ENCODE measurements at regions not wholly inside any gene's neighbourhood (a gene's known extent, or its start where the extent isn't known, plus 50 kb on each side); places are given as distances from the start of the nearest gene placed in this dataset.

DNA sequence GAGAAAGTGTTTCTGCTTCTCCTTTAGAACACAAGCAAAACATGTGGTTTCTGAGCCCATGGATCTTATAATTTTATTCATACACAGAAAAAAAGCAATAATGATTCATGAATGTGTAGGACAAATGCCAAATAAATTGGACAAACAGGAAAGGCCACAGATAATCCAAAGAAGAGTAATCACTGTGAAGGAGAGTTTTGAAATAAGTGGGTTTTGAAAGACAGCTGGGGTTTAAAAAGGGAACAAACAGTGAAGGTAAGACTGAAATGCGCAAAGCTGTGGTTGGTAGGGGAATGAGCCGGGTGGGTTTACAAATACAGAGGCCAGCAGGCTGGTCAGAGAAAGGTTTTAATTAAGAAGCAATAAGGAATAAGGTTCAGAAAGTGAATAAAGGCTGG is 50.0 kb upstream of the MBOAT2 start:
- Histone ChIP-seq H3K4me2 (ENCODE audit: insufficient read depth, low read length) (no peak overlapping the region), H3K9ac (replicated peaks; ENCODE audit: extremely low read depth, insufficient read depth, low read length) (no peak overlapping the region), H3K9me1 (replicated peaks; ENCODE audit: control insufficient read depth, extremely low read depth, insufficient read depth, low read length) (no peaks in the 10 kb centered on the region), H3K9me3 (replicated peaks; ENCODE audit: control insufficient read depth, insufficient read depth, low read length) (no peaks in the 10 kb centered on the region), H3K4me3 (replicated peaks in 1 of 3; ENCODE audit: insufficient read depth in 1 of 3, low read depth in 1 of 3, low read length in 3 of 3) (no peak overlapping the region), H3K27ac (ENCODE audit: insufficient read depth, low read depth, low read length) (no peak overlapping the region), H4K20me1 (replicated peaks; ENCODE audit: control insufficient read depth, extremely low read depth, insufficient read depth, low read length) (no peaks in the 10 kb centered on the region), H2AFZ (ENCODE audit: low read depth, low read length) (no peak overlapping the region), H3K4me1 (ENCODE audit: control insufficient read depth, extremely low read depth, insufficient read depth, low read length) (no peaks in the 10 kb centered on the region), H3K79me2 (ENCODE audit: control insufficient read depth, insufficient read depth, low read length) (no peaks in the 10 kb centered on the region), H3K36me3 (ENCODE audit: control insufficient read depth in 2 of 2, extremely low read depth in 1 of 2, insufficient read depth in 2 of 2, low read length in 2 of 2) (no peaks in the 10 kb centered on the region), H3K27me3 (ENCODE audit: control insufficient read depth in 2 of 2, insufficient read depth in 2 of 2, low read length in 2 of 2) (peaks cover 0 to 4% of the 10 kb centered on the region in 2 experiments)
- dilution Hi-C loops (cut with MboI; ENCODE audit: extremely low pct_ligation_motif_present, low sequenced_read_pairs) (no loop called here), intact Hi-C loops (cut with micrococcal nuclease) (no loop called here)
- DNase-seq (ENCODE audit: low read depth, low spot score) (no peak), FAIRE-seq (no peak)
- TF ChIP-seq MYC (IDR thresholded peaks at IDR 0.05; ENCODE audit: low read depth, low read length), result no peak
- TF ChIP-seq MAX (IDR thresholded peaks at IDR 0.05; ENCODE audit: insufficient read depth, insufficient read length), result no peak
- no peak for TF ChIP-seq EZH2 (IDR thresholded peaks at IDR 0.05; ENCODE audit: borderline replicate concordance, low read depth, low read length, severe bottlenecking)
- TF ChIP-seq, protein P1, sequence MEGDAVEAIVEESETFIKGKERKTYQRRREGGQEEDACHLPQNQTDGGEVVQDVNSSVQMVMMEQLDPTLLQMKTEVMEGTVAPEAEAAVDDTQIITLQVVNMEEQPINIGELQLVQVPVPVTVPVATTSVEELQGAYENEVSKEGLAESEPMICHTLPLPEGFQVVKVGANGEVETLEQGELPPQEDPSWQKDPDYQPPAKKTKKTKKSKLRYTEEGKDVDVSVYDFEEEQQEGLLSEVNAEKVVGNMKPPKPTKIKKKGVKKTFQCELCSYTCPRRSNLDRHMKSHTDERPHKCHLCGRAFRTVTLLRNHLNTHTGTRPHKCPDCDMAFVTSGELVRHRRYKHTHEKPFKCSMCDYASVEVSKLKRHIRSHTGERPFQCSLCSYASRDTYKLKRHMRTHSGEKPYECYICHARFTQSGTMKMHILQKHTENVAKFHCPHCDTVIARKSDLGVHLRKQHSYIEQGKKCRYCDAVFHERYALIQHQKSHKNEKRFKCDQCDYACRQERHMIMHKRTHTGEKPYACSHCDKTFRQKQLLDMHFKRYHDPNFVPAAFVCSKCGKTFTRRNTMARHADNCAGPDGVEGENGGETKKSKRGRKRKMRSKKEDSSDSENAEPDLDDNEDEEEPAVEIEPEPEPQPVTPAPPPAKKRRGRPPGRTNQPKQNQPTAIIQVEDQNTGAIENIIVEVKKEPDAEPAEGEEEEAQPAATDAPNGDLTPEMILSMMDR (IDR thresholded peaks at IDR 0.05; ENCODE audit: extremely low read depth in 1 of 2, insufficient read depth in 1 of 2, low read depth in 1 of 2, low read length in 2 of 2), result no peak
- no peak for TF ChIP-seq POLR2AphosphoS5 (IDR thresholded peaks at IDR 0.05; ENCODE audit: insufficient read depth, low read depth, low read length)
- CTCF ChIA-PET, result no interaction called here
- POLR2A ChIA-PET, result no interaction called here
- BruUV-seq (replicated peaks), result no TSS peak
